VCaP (cell line): ENCODE measurements at regions not wholly inside any gene's neighbourhood (a gene's known extent, or its start where the extent isn't known, plus 50 kb on each side); places are given as distances from the start of the nearest gene placed in this dataset.

Source experiments
- H3K27ac ChIP-seq: fragments of 450-650 bp; 2 replicates; pipeline ENCODE4 v1.5.1; 2017
- CTCF ChIP-seq: fragments of 450-650 bp; conservative IDR thresholded peaks from 2 replicates; pipeline ENCODE4 v1.5.1; 2017; ENCODE audit warnings: mild to moderate bottlenecking, moderate library complexity

DNA sequence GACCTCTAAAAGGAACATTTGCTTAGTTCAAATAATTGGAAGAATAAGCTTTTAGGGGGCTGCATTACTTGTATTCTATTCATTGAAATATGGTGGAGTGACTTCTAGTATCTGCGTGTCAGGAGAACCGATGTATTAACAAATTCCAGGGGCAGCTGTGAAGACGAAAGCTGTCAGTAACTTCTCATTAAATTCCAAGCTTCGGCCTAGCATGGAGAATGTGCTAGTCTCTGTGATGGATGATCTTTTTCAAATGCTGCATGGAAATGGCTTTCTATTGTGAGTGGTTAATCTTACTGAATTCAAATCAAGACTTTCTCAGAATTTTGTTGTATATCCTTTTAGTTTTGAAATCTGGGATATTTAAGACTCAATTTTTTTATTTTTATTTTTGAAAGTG is 429.9 kb downstream of the ADGRL2 start:
- TF ChIP-seq CTCF: no peak
- no peak overlapping the region for H3K27ac ChIP-seq

- TF ChIP-seq CTCF: no peak
- H3K27ac ChIP-seq: no peak overlapping the region
These were observed 426.8 kb downstream of the ADGRL2 start for GRCh38 chr1:82227306-82228095.

DNA sequence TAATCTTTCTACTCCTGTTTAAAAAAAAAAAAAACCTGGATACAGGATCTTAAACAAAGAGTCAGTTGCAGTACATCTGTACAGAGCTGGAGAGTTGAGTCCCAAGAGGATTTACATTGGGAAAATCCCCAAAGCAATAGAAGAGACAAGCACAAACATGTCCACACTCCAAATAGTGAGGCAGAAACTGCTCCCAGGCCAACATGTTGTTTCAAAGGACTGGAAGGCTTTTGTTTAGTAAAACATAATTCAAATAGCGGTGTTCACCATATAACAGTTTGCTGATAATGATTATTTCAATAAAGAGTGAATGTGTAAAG is 425.4 kb downstream of the ADGRL2 start:
- TF ChIP-seq CTCF: no peak
- no peak overlapping the region for H3K27ac ChIP-seq

GRCh38 chr1:82225421-82226185 is 424.9 kb downstream of the ADGRL2 start:
- no peak for TF ChIP-seq CTCF
- H3K27ac ChIP-seq: no peak overlapping the region

DNA sequence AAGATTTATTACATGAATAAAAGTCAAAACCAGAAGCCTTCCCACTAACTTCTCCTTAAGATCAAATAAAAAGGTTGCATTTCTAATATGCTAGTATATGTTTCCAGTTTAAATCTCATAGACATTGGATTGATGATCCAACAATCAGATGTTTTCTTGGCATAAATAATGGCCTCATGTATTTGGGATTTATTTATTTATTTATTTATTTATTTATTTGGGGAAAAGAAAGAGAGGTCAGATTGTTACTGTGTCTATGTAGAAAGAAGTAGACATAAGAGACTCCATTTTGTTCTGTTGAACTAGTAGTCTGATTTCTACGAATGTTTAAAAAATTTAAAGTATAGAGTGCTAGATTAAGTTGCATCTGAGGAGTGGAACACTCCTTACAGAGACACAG is 422.4 kb downstream of the ADGRL2 start:
- no peak for TF ChIP-seq CTCF
- no peak overlapping the region for H3K27ac ChIP-seq

GRCh38 chr1:82221721-82222120 is 421.0 kb downstream of the ADGRL2 start:
- TF ChIP-seq CTCF: no peak
- no peak overlapping the region for H3K27ac ChIP-seq

DNA sequence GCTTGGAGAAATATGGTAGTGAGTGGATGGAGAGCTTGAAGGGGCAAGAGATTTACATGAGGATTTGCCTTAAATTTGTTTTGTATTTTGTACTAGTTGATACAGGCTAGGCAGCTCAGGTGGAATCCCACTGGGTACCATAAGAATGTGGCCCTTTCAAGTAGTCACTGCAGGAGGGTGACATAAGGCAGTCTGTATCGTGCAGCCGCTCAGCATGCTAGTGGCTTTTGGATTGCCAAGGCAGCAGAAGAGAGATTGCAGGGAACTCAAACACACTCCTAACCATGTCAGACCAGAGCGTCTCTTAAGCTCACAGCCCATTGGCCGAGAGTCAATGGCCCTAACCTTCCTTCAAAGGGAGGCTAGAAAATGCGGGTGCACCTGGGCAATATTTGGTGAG is 420.0 kb downstream of the ADGRL2 start:
- TF ChIP-seq CTCF: no peak
- no peak overlapping the region for H3K27ac ChIP-seq
